ENCODE measurements at regions not wholly inside any gene's neighbourhood (a gene's known extent, or its start where the extent isn't known, plus 50 kb on each side); places are given as distances from the start of the nearest gene placed in this dataset.

DNA sequence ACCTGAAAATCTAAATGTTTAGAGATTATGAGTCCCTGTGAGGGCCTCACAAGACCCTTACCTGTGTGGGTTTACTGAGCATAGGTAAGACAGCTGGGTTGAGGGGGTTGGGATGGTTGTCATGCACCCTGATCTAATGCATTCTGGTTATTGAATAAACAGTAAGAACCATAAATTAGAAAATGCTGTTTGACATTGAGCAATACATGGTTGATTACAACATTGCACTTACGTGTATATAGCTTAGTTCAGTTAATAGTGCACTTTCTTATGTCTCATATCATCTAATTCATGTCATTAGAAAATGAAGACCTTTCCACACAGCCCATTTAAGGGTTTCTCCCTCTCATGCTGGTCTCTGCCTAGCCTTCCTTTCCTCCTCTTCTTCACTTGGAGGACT, 253.5 kb upstream of the ATP5MC3 start:
- TF ChIP-seq, protein P1, sequence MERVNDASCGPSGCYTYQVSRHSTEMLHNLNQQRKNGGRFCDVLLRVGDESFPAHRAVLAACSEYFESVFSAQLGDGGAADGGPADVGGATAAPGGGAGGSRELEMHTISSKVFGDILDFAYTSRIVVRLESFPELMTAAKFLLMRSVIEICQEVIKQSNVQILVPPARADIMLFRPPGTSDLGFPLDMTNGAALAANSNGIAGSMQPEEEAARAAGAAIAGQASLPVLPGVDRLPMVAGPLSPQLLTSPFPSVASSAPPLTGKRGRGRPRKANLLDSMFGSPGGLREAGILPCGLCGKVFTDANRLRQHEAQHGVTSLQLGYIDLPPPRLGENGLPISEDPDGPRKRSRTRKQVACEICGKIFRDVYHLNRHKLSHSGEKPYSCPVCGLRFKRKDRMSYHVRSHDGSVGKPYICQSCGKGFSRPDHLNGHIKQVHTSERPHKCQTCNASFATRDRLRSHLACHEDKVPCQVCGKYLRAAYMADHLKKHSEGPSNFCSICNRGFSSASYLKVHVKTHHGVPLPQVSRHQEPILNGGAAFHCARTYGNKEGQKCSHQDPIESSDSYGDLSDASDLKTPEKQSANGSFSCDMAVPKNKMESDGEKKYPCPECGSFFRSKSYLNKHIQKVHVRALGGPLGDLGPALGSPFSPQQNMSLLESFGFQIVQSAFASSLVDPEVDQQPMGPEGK (CRISPR knock-in tag; IDR thresholded peaks at IDR 0.05; ENCODE audit: borderline replicate concordance): no peak
- TF ChIP-seq ARNTL (CRISPR knock-in tag; IDR thresholded peaks at IDR 0.05; ENCODE audit: borderline replicate concordance, low read depth) (no peak), TCF4 (CRISPR knock-in tag; IDR thresholded peaks at IDR 0.05; ENCODE audit: borderline replicate concordance) (no peak), ISL1 (CRISPR knock-in tag; IDR thresholded peaks at IDR 0.05) (no peak), ZFP3 (CRISPR knock-in tag; IDR thresholded peaks at IDR 0.05) (no peak), TOX (CRISPR knock-in tag; IDR thresholded peaks at IDR 0.05; ENCODE audit: borderline replicate concordance) (no peak), ZNF565 (CRISPR knock-in tag; conservative IDR thresholded peaks at IDR 0.05; ENCODE audit: low read depth) (no peak), ZC3H10 (CRISPR knock-in tag; IDR thresholded peaks at IDR 0.05) (no peak), OSR1 (CRISPR knock-in tag; IDR thresholded peaks at IDR 0.05) (no peak), CSDC2 (CRISPR knock-in tag; IDR thresholded peaks at IDR 0.05) (no peak), PPARA (CRISPR knock-in tag; IDR thresholded peaks at IDR 0.05; ENCODE audit: borderline replicate concordance) (no peak), ZFP30 (CRISPR knock-in tag; IDR thresholded peaks at IDR 0.05) (no peak)
- TF ChIP-seq, protein P2, sequence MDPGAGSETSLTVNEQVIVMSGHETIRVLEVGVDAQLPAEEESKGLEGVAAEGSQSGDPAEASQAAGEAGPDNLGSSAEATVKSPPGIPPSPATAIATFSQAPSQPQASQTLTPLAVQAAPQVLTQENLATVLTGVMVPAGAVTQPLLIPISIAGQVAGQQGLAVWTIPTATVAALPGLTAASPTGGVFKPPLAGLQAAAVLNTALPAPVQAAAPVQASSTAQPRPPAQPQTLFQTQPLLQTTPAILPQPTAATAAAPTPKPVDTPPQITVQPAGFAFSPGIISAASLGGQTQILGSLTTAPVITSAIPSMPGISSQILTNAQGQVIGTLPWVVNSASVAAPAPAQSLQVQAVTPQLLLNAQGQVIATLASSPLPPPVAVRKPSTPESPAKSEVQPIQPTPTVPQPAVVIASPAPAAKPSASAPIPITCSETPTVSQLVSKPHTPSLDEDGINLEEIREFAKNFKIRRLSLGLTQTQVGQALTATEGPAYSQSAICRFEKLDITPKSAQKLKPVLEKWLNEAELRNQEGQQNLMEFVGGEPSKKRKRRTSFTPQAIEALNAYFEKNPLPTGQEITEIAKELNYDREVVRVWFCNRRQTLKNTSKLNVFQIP (CRISPR knock-in tag; IDR thresholded peaks at IDR 0.05; ENCODE audit: borderline replicate concordance, low read depth): no peak
- TF ChIP-seq, protein P3, sequence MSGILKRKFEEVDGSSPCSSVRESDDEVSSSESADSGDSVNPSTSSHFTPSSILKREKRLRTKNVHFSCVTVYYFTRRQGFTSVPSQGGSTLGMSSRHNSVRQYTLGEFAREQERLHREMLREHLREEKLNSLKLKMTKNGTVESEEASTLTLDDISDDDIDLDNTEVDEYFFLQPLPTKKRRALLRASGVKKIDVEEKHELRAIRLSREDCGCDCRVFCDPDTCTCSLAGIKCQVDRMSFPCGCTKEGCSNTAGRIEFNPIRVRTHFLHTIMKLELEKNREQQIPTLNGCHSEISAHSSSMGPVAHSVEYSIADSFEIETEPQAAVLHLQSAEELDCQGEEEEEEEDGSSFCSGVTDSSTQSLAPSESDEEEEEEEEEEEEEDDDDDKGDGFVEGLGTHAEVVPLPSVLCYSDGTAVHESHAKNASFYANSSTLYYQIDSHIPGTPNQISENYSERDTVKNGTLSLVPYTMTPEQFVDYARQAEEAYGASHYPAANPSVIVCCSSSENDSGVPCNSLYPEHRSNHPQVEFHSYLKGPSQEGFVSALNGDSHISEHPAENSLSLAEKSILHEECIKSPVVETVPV (CRISPR knock-in tag; IDR thresholded peaks at IDR 0.05): no peak
- no peak for ATAC-seq

DNA sequence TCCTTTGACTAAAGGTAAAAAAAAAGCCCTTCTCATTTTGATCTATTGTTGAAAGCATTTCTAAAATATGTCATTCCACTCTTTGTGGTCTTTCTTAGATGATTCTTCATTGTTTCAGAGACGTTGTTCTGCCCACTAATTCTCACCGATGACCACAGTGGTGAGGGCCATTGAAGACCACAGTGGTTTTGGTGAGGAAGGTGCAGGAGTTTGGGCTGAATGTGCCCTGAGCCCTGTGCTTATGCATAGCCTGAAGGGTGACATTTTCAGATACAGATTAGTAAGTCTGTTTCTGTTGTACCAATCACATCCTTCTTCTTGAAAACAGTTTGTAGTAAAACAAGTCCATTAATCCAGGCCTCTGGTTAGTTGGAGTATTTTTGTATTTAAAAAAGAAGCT, 251.3 kb upstream of the ATP5MC3 start:
- TF ChIP-seq, protein P3 (CRISPR knock-in tag; IDR thresholded peaks at IDR 0.05): no peak
- TF ChIP-seq ZNF8 (CRISPR knock-in tag; IDR thresholded peaks at IDR 0.05) (no peak), SNAI2 (CRISPR knock-in tag; IDR thresholded peaks at IDR 0.05) (no peak), ARNTL (CRISPR knock-in tag; IDR thresholded peaks at IDR 0.05; ENCODE audit: borderline replicate concordance, low read depth) (no peak), PPARA (CRISPR knock-in tag; IDR thresholded peaks at IDR 0.05; ENCODE audit: borderline replicate concordance) (no peak), BACH2 (CRISPR knock-in tag; IDR thresholded peaks at IDR 0.05; ENCODE audit: borderline replicate concordance) (no peak), CSDC2 (CRISPR knock-in tag; IDR thresholded peaks at IDR 0.05) (no peak)
- ATAC-seq: no peak

DNA sequence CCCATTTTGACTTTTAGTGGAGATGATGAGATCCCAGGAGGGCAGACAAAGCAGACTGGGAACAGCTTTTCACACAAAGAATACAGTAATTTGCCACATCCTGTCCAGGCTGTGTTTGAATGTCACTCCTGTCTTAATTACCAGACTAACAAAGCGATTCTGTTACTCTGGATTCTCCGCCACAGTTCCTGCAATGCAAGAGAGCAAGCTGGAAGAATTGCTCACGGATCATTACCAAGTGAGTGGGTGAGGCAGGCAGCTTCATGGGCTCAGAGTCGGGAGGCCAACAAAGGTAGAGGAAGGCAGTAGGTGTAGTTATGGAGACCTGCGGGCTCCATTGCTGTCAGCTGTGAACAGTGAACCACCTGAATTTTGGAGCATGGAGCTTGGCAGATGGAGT, 250.5 kb upstream of the ATP5MC3 start:
- no peak for ATAC-seq
- TF ChIP-seq ISL1 (CRISPR knock-in tag; IDR thresholded peaks at IDR 0.05): no peak
- TF ChIP-seq, protein P4, sequence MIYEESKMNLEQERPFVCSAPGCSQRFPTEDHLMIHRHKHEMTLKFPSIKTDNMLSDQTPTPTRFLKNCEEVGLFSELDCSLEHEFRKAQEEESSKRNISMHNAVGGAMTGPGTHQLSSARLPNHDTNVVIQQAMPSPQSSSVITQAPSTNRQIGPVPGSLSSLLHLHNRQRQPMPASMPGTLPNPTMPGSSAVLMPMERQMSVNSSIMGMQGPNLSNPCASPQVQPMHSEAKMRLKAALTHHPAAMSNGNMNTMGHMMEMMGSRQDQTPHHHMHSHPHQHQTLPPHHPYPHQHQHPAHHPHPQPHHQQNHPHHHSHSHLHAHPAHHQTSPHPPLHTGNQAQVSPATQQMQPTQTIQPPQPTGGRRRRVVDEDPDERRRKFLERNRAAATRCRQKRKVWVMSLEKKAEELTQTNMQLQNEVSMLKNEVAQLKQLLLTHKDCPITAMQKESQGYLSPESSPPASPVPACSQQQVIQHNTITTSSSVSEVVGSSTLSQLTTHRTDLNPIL (CRISPR knock-in tag; IDR thresholded peaks at IDR 0.05; ENCODE audit: low read depth): no peak
- TF ChIP-seq, protein P5, sequence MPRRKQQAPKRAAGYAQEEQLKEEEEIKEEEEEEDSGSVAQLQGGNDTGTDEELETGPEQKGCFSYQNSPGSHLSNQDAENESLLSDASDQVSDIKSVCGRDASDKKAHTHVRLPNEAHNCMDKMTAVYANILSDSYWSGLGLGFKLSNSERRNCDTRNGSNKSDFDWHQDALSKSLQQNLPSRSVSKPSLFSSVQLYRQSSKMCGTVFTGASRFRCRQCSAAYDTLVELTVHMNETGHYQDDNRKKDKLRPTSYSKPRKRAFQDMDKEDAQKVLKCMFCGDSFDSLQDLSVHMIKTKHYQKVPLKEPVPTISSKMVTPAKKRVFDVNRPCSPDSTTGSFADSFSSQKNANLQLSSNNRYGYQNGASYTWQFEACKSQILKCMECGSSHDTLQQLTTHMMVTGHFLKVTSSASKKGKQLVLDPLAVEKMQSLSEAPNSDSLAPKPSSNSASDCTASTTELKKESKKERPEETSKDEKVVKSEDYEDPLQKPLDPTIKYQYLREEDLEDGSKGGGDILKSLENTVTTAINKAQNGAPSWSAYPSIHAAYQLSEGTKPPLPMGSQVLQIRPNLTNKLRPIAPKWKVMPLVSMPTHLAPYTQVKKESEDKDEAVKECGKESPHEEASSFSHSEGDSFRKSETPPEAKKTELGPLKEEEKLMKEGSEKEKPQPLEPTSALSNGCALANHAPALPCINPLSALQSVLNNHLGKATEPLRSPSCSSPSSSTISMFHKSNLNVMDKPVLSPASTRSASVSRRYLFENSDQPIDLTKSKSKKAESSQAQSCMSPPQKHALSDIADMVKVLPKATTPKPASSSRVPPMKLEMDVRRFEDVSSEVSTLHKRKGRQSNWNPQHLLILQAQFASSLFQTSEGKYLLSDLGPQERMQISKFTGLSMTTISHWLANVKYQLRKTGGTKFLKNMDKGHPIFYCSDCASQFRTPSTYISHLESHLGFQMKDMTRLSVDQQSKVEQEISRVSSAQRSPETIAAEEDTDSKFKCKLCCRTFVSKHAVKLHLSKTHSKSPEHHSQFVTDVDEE (CRISPR knock-in tag; IDR thresholded peaks at IDR 0.05): no peak
- TF ChIP-seq, protein P1 (CRISPR knock-in tag; IDR thresholded peaks at IDR 0.05; ENCODE audit: borderline replicate concordance): no peak
- no peak for TF ChIP-seq ESRRG (CRISPR knock-in tag; IDR thresholded peaks at IDR 0.05)
- no peak for TF ChIP-seq OSR1 (CRISPR knock-in tag; IDR thresholded peaks at IDR 0.05)
- TF ChIP-seq ZC3H10 (CRISPR knock-in tag; IDR thresholded peaks at IDR 0.05): no peak
- TF ChIP-seq ZNF565 (CRISPR knock-in tag; conservative IDR thresholded peaks at IDR 0.05; ENCODE audit: low read depth): no peak
- TF ChIP-seq TOX (CRISPR knock-in tag; IDR thresholded peaks at IDR 0.05; ENCODE audit: borderline replicate concordance): no peak
- no peak for TF ChIP-seq ARNTL (CRISPR knock-in tag; IDR thresholded peaks at IDR 0.05; ENCODE audit: borderline replicate concordance, low read depth)
- TF ChIP-seq ZNF70 (CRISPR knock-in tag; IDR thresholded peaks at IDR 0.05): no peak
- no peak for TF ChIP-seq PPARA (CRISPR knock-in tag; IDR thresholded peaks at IDR 0.05; ENCODE audit: borderline replicate concordance)
- TF ChIP-seq, protein P2 (CRISPR knock-in tag; IDR thresholded peaks at IDR 0.05; ENCODE audit: borderline replicate concordance, low read depth): no peak
- TF ChIP-seq ZFP3 (CRISPR knock-in tag; IDR thresholded peaks at IDR 0.05): no peak
- TF ChIP-seq BACH2 (CRISPR knock-in tag; IDR thresholded peaks at IDR 0.05; ENCODE audit: borderline replicate concordance): no peak
- no peak for TF ChIP-seq ZFP30 (CRISPR knock-in tag; IDR thresholded peaks at IDR 0.05)
